SH-SY5Y (cell line): ENCODE measurements at regions not wholly inside any gene's neighbourhood (a gene's known extent, or its start where the extent isn't known, plus 50 kb on each side); places are given as distances from the start of the nearest gene placed in this dataset.

Experiments
- GATA2 ChIP-seq: IDR thresholded peaks from 2 replicates; pipeline ENCODE4 v1.6.1; 2011; ENCODE audit warnings: mild to moderate bottlenecking, low read depth, low read length
- GATA3 ChIP-seq: IDR thresholded peaks from 2 replicates; pipeline ENCODE4 v1.6.1; 2011; ENCODE audit warnings: low read depth, mild to moderate bottlenecking, low read length, moderate library complexity

GRCh38 chrX:7204619-7205018 lies 56.7 kb upstream of the PUDP start:
- TF ChIP-seq GATA2: no peak
- TF ChIP-seq GATA3: no peak
